DND-41 (cell line): ENCODE measurements at regions not wholly inside any gene's neighbourhood (a gene's known extent, or its start where the extent isn't known, plus 50 kb on each side); places are given as distances from the start of the nearest gene placed in this dataset.

Experiments
- ATAC-seq: fragments of 200-7000 bp; cut with Tn5 transposase; 3 replicates; pipeline ENCODE4 v1.9.1; 2021; ENCODE audit warnings: low read depth; ENCODE audit not compliant: insufficient read depth
- DNase-seq: peaks from one replicate; pipeline ENCODE4 v3.0.0-alpha.2; 2020
- H2AFZ ChIP-seq: 2 replicates; pipeline ENCODE4 v1.6.0; 2012; ENCODE audit warnings: low read depth, low read length
- H3K27ac ChIP-seq: 2 replicates; pipeline ENCODE4 v1.5.1; 2012; ENCODE audit warnings: low read length, inconsistent platforms
- H3K27me3 ChIP-seq: fragments of 200-600 bp; sonication (generic); 2 replicates; pipeline ENCODE4 v1.6.0; 2012; ENCODE audit warnings: low read length, mild to moderate bottlenecking, inconsistent platforms; ENCODE audit not compliant: insufficient read depth, poor library complexity
- H3K36me3 ChIP-seq: 2 replicates; pipeline ENCODE4 v1.5.1; 2012; ENCODE audit warnings: low read length, inconsistent platforms; ENCODE audit not compliant: insufficient read depth
- H3K4me1 ChIP-seq: 2 replicates; pipeline ENCODE4 v1.5.1; 2012; ENCODE audit warnings: mild to moderate bottlenecking, low read length; ENCODE audit not compliant: insufficient read depth
- H3K4me2 ChIP-seq: 2 replicates; pipeline ENCODE4 v1.6.0; 2012; ENCODE audit warnings: mild to moderate bottlenecking, moderate library complexity, low read length, inconsistent platforms; ENCODE audit not compliant: insufficient read depth
- H3K4me3 ChIP-seq, 2 experiments: fragments of 200-600 bp in 1 of 2; shearing (Covaris generic) in 1 of 2; 2 replicates each; pipeline ENCODE4 v1.5.1; 2012 to 2016; ENCODE audit warnings: inconsistent platforms in 2 of 2, low read length in 2 of 2, mild to moderate bottlenecking in 2 of 2, low read depth in 1 of 2, moderate library complexity in 1 of 2
- H3K79me2 ChIP-seq: 2 replicates; pipeline ENCODE4 v1.6.0; 2012; ENCODE audit warnings: low read length, inconsistent platforms; ENCODE audit not compliant: insufficient read depth
- H3K9ac ChIP-seq: 2 replicates; pipeline ENCODE4 v1.6.0; 2012; ENCODE audit warnings: low read depth, mild to moderate bottlenecking, inconsistent platforms, low read length, moderate library complexity
- H3K9me3 ChIP-seq: 2 replicates; pipeline ENCODE4 v1.5.1; 2012; ENCODE audit warnings: low read length, moderate library complexity, mild to moderate bottlenecking, inconsistent platforms; ENCODE audit not compliant: insufficient read depth, severe bottlenecking
- H4K20me1 ChIP-seq: 2 replicates; pipeline ENCODE4 v1.6.0; 2012; ENCODE audit warnings: low read length; ENCODE audit not compliant: insufficient read depth
- EZH2 ChIP-seq: IDR thresholded peaks from 3 replicates; pipeline ENCODE4 v1.6.1; 2012; ENCODE audit warnings: borderline replicate concordance, low read depth, mild to moderate bottlenecking, moderate library complexity, low read length, inconsistent platforms; ENCODE audit not compliant: severe bottlenecking
- TF ChIP-seq, protein P1 (sequence below): IDR thresholded peaks from 2 replicates; pipeline ENCODE4 v1.5.1; 2012; ENCODE audit warnings: borderline replicate concordance, low read length, moderate library complexity, mild to moderate bottlenecking; ENCODE audit not compliant: poor library complexity, severe bottlenecking; ENCODE audit errors: extremely low read depth

GRCh38 chr17:77666881-77667395 lies 291.6 kb upstream of the TNRC6C start:
- Histone ChIP-seq H3K4me2 (peak overlapping the region; percentile 71), H3K9me3 (peaks cover 7% of the 10 kb centered on the region), H3K27me3 (no peaks in the 10 kb centered on the region), H3K79me2 (no peaks in the 10 kb centered on the region), H3K4me3 (peak overlapping the region; percentile 1 to 55; a peak in 3 of 4 replicates), H3K4me1 (peaks cover 34% of the 10 kb centered on the region), H3K27ac (peak overlapping the region; percentile 92), H3K9ac (peak overlapping the region; percentile 47), H3K36me3 (no peaks in the 10 kb centered on the region), H2AFZ (peak overlapping the region; percentile 81), H4K20me1 (no peaks in the 10 kb centered on the region)
- TF ChIP-seq EZH2: no peak
- TF ChIP-seq, protein P1, sequence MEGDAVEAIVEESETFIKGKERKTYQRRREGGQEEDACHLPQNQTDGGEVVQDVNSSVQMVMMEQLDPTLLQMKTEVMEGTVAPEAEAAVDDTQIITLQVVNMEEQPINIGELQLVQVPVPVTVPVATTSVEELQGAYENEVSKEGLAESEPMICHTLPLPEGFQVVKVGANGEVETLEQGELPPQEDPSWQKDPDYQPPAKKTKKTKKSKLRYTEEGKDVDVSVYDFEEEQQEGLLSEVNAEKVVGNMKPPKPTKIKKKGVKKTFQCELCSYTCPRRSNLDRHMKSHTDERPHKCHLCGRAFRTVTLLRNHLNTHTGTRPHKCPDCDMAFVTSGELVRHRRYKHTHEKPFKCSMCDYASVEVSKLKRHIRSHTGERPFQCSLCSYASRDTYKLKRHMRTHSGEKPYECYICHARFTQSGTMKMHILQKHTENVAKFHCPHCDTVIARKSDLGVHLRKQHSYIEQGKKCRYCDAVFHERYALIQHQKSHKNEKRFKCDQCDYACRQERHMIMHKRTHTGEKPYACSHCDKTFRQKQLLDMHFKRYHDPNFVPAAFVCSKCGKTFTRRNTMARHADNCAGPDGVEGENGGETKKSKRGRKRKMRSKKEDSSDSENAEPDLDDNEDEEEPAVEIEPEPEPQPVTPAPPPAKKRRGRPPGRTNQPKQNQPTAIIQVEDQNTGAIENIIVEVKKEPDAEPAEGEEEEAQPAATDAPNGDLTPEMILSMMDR: peak; percentile 1
- ATAC-seq: peak; percentile 94
- DNase-seq: peak; percentile 86

GRCh38 chr17:77667478-77667877 lies 291.0 kb upstream of the TNRC6C start:
- peaks cover 7% of the 10 kb centered on the region for H3K9me3 ChIP-seq
- H4K20me1 ChIP-seq: no peaks in the 10 kb centered on the region
- ATAC-seq (peak; percentile 50), DNase-seq (no peak)
- H3K9ac ChIP-seq: peak overlapping the region; percentile 47
- no peaks in the 10 kb centered on the region for H3K27me3 ChIP-seq
- peak overlapping the region; percentile 81 for H2AFZ ChIP-seq
- peak overlapping the region; percentile 71 for H3K4me2 ChIP-seq
- H3K79me2 ChIP-seq: no peaks in the 10 kb centered on the region
- no peaks in the 10 kb centered on the region for H3K36me3 ChIP-seq
- TF ChIP-seq, protein P1: no peak
- no peak for TF ChIP-seq EZH2
- peak overlapping the region; percentile 1 to 55; a peak in 3 of 4 replicates for H3K4me3 ChIP-seq
- H3K4me1 ChIP-seq: peaks cover 34% of the 10 kb centered on the region
- H3K27ac ChIP-seq: peak overlapping the region; percentile 92

DNA sequence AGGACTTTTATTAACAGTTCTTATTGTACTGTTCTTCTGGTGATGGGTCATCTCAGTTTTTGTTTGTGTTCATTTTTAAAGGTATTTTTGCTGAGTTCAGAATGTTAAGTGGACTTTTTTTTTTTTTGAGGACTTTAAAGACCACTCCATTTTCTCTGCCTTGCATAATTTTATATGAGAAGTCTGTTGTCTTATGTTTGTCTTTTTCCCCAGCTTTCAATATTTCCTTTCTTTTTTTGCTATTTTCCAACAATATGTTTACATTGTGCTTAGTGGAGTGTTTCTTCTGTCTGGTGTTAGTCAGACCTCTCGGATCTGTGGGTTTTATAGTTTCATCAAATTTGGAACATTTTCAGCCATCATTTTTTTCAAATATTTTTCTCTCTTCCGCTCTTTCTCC lies 290.0 kb upstream of the TNRC6C start:
- ATAC-seq: no peak
- H3K27me3 ChIP-seq: no peaks in the 10 kb centered on the region

More for the DNA sequence above, 290.0 kb upstream of the TNRC6C start:
- no peak overlapping the region for H2AFZ ChIP-seq
- H4K20me1 ChIP-seq: no peaks in the 10 kb centered on the region
- H3K4me3 ChIP-seq: no peak overlapping the region
- no peaks in the 10 kb centered on the region for H3K79me2 ChIP-seq
- H3K4me2 ChIP-seq: no peak overlapping the region
- no peak overlapping the region for H3K9ac ChIP-seq
- H3K4me1 ChIP-seq: peaks cover 34% of the 10 kb centered on the region
- peaks cover 7% of the 10 kb centered on the region for H3K9me3 ChIP-seq
- no peaks in the 10 kb centered on the region for H3K36me3 ChIP-seq
- H3K27ac ChIP-seq: peak overlapping the region; percentile 59; the same call in 1 of the 2 replicates
- TF ChIP-seq, protein P1: no peak
- TF ChIP-seq EZH2: no peak
- no peak for DNase-seq
